ENCODE measurements at regions not wholly inside any gene's neighbourhood (a gene's known extent, or its start where the extent isn't known, plus 50 kb on each side); places are given as distances from the start of the nearest gene placed in this dataset.

DNA sequence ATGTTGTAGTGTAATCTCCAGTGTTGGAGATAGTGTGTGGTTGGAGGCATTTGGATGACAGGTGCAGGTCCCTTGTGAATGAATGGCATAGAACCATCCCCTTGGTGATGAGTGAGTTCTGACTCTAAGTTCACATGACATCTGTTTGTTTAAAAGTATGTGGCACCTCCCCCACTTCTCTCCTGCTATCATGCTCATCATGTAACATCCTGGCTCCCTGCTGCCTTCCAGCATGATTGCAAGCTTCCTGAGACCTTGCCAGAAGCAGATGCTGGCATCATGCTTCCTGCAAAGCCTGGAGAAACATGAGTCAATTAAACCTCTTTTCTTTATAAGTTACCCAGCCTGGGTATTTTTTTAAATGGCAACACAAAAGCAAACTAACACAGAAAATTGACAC lies 499.0 kb upstream of the SEMA3D start (continued):
- TF ChIP-seq DIDO1 (tag; IDR thresholded peaks at IDR 0.05; ENCODE audit: low read depth) (no peak), PTTG1 (tag; IDR thresholded peaks at IDR 0.05; ENCODE audit: low read depth) (no peak)

GRCh38 chr7:85682833-85683620 lies 496.2 kb upstream of the SEMA3D start:
- Histone ChIP-seq H3K27ac (ENCODE audit: extremely low read depth, low read depth, low read length) (no peak overlapping the region), H4K20me1 (replicated peaks; ENCODE audit: control insufficient read depth, insufficient read depth, low read length) (no peaks in the 10 kb centered on the region), H3K4me1 (replicated peaks in 1 of 2; ENCODE audit: control insufficient read depth in 2 of 2, insufficient read depth in 2 of 2, low read length in 2 of 2) (no peaks in the 10 kb centered on the region), H3K9me3 (replicated peaks; ENCODE audit: control insufficient read depth, insufficient read depth, low read depth, low read length) (peaks cover 2% of the 10 kb centered on the region; the same call in 1 of the 2 replicates), H3K4me3 (no peak overlapping the region), H3K27me3 (ENCODE audit: control insufficient read depth in 2 of 2, insufficient read depth in 2 of 2, low read length in 2 of 2) (no peaks in the 10 kb centered on the region), H3K9me1 (ENCODE audit: control insufficient read depth, insufficient read depth, low read length) (no peaks in the 10 kb centered on the region), H3K4me2 (ENCODE audit: insufficient read depth, low read length) (no peak overlapping the region), H3K36me3 (ENCODE audit: control insufficient read depth, insufficient read depth, low read length) (no peaks in the 10 kb centered on the region), H2AFZ (ENCODE audit: low read depth, low read length) (no peak overlapping the region), H3K9ac (ENCODE audit: insufficient read depth in 1 of 2, low read depth in 2 of 2, low read length in 2 of 2) (no peak overlapping the region), H3K79me2 (ENCODE audit: control insufficient read depth, insufficient read depth, low read length) (no peaks in the 10 kb centered on the region)
- ChIA-PET POLR2A (no interaction called here), CTCF (ENCODE audit: low intra/inter-chr PET ratio) (no interaction called here)
- no TSS peak for BruUV-seq (replicated peaks)
- intact Hi-C loops (cut with micrococcal nuclease), result no loop called here
- TF ChIP-seq ZFP30 (CRISPR knock-in tag; IDR thresholded peaks at IDR 0.05; ENCODE audit: borderline replicate concordance), result no peak
- TF ChIP-seq, protein P1, sequence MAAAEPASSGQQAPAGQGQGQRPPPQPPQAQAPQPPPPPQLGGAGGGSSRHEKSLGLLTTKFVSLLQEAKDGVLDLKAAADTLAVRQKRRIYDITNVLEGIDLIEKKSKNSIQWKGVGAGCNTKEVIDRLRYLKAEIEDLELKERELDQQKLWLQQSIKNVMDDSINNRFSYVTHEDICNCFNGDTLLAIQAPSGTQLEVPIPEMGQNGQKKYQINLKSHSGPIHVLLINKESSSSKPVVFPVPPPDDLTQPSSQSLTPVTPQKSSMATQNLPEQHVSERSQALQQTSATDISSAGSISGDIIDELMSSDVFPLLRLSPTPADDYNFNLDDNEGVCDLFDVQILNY (CRISPR knock-in tag; IDR thresholded peaks at IDR 0.05), result no peak
- TF ChIP-seq ARID4B (CRISPR knock-in tag; IDR thresholded peaks at IDR 0.05), result no peak
- no peak for TF ChIP-seq NFXL1 (CRISPR knock-in tag; IDR thresholded peaks at IDR 0.05)
- no peak for TF ChIP-seq CXXC5 (CRISPR knock-in tag; IDR thresholded peaks at IDR 0.05)
- TF ChIP-seq ZBTB17 (CRISPR knock-in tag; IDR thresholded peaks at IDR 0.05), result no peak
- no peak for TF ChIP-seq RFX1 (IDR thresholded peaks at IDR 0.05)
- TF ChIP-seq CSDE1 (IDR thresholded peaks at IDR 0.05), result no peak
- TF ChIP-seq RBM34 (IDR thresholded peaks at IDR 0.05; ENCODE audit: borderline replicate concordance, insufficient read depth, low read length), result no peak
- TF ChIP-seq SIX5 (IDR thresholded peaks at IDR 0.05; ENCODE audit: borderline replicate concordance in 1 of 2, insufficient read depth in 1 of 2, low read depth in 1 of 2, low read length in 2 of 2), result no peak
- TF ChIP-seq RUNX1 (IDR thresholded peaks at IDR 0.05; ENCODE audit: low read depth), result no peak
- no peak for TF ChIP-seq ZNF224 (CRISPR knock-in tag; IDR thresholded peaks at IDR 0.05)
- no peak for TF ChIP-seq RBM17 (IDR thresholded peaks at IDR 0.05; ENCODE audit: borderline replicate concordance, low read depth, low read length)
- ATAC-seq (no peak), DNase-seq (ENCODE audit: extremely low read depth in 1 of 4, low spot score in 3 of 4) (no peak), FAIRE-seq (no peak)
- in situ Hi-C loops (cut with MboI), result no loop called here
- 0% methylated on average over 1 of the region's 1 CpG for WGBS (ENCODE audit: insufficient coverage, low coverage, missing lambda C conversion rate)

Measured in K562 (cell line).